GM19035 (cell line): ENCODE measurements at regions not wholly inside any gene's neighbourhood (a gene's known extent, or its start where the extent isn't known, plus 50 kb on each side); places are given as distances from the start of the nearest gene placed in this dataset.

Experiments
- ATAC-seq: cut with Tn5 transposase; IDR thresholded peaks from one replicate; pipeline ENCODE4 v1.9.1; 2021; ENCODE audit not compliant: unreplicated experiment

DNA sequence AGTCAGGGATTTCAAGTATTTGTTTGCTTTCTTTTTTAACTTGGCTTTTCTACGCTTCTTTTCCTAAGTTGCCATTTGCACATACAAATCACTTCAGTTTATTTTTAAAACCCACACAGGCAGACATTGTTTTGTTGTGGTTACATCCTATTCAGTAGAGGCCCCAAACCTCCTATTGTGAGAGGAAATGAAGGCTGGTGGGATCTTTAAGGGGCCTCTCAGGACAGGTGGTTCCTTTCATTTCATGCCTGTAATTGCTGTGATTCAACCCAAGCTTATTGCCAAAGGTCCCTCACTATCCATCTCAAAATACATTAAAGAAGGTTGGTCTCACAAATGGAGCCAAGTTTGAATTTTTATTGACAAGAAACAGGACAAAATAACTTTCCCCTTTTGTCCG is 257.1 kb downstream of the ADAMTS20 start:
- ATAC-seq = no peak

DNA sequence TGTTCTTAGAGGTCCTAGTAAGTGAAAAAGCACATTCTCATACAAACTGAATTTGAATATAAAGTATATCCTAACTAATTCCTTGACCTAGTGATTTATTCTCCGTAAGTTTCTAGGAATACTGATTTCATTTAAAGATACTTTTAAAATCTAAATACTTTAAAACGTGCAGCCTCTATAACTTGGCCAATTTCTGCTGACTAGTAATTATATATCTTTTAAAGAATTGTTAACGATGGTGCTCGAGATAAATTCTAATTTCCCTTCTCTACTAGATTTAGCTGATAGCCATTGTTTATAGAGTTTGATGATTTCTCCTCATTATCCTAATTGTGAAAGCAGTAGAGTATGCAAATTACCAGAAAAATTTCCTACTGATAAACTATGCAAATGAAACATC is 257.9 kb downstream of the ADAMTS20 start:
- ATAC-seq = no peak

DNA sequence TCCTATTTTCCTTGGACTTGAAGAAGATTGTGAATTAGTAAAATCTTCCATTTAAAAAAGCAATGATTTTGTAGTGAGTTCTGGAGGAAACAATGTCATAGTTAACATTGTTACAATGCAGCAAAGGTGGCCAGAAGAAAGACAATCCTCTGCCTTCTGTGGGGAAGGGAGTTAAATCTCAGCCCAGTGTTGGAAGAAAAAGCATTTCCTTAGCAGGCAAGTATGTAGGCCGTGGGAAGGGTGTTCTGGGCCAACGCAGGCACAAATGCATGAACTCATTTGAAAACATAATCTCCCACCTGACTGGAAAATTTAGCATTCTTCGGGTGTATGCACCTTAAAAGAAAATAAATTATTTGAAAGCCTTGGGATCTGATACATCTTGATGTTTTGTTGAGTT is 258.6 kb downstream of the ADAMTS20 start:
- no peak for ATAC-seq

DNA sequence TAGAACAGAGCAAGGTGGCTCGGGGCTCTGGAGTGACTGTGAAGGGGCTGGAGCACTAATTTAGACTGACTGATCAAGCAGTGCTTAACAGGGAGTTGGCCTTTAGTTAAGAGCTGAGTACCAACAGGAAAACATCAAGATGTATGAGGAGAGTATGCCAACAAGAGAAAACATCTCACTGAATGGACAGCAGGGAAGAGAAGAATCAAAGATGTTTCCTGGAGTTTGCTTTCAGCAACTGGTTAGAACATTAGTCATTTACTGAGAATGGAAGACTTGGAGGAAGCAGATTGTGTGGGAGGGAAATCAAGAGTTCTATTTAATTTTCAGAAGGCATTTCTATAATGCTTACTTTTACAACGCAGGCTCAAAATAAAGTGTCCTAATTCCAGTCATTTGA is 259.3 kb downstream of the ADAMTS20 start:
- ATAC-seq = no peak

DNA sequence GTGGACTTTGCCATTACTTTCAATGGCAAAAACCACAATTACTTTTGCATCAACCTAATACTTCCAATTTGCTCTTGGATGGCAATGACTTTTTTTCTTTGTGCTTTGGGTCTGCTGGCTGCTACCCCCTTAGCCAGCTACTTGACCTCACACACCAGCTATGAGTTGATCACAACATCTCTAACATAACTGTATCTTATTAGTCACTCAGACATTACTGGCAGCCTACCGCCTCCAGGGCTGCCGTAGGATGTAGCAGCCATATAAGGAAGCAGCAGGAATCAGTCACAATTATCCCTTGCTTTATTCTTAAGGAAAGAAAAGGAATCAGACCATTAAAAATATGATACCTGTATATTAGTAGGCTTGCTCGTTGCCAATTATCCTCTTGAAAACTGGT is 260.5 kb downstream of the ADAMTS20 start:
- ATAC-seq = no peak

DNA sequence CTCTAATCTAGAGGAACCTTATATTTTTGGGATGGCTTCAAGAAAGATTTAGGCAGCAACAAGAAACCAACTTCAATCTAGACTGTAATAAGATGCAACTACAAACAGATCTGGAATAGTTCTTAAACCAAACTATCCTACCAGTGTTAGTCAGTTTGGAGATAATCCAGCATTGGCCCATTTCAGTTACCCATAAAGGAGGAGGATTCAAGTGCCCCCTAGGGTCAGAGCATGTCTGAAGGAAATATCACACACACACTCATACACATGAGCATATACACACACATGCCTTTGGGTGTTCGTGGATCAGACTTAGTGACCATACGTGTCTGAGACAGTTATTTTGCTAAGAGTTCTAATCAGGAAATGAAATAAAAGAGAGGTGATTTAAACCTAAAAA is 261.2 kb downstream of the ADAMTS20 start:
- no peak for ATAC-seq

DNA sequence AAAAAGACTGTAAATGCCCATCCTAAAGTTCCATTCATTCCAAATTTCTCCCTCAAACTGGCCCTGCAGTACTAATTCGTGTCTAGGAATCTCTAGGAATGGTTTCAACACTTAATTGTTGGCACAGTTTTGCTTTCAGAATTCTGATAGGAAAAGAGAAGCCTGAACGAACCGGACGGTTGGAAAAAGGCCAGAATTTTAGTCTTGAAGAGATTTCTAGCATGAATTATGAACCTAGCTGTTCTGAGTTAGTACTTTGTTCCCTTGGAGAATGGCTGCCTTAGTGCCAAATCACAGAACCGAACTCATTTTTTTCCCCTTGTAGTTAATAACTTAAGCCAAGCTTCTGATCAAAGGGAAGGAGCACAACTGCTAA is 262.6 kb downstream of the ADAMTS20 start:
- ATAC-seq = no peak

DNA sequence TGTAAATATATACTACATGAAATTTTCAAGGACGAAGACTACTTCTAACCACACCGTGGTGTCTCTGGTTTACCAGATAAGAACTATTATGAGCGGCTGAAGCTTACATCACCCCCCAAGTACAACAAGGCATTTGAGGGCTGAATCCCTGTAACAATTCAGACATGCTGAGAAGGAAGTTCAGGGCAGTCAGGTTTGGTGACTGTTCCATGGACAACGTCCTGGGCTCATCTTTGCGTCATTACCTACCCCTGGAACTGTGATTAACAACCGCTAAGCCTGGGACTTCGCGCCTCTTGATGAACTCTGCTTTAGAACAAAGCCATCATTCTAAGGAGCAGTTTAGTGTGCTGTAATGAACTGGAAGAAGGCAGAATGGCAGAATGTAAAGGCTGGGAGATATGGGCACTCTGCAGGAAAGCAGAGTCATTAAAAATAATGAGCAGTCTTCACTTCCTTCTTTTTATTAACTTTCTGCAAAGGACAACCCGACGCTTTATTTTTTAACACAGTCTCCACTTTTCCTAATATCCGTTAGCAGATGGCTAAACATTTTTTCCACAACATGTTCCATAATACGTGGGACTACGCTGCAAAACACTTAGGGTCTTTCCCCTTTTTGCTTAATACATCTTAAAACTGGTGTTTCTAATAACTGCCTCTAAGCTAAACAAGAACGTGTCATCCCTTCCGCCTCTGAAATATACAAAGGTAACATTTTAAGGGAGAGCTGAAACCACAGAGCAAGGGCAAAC is 263.2 kb downstream of the ADAMTS20 start:
- ATAC-seq = no peak

DNA sequence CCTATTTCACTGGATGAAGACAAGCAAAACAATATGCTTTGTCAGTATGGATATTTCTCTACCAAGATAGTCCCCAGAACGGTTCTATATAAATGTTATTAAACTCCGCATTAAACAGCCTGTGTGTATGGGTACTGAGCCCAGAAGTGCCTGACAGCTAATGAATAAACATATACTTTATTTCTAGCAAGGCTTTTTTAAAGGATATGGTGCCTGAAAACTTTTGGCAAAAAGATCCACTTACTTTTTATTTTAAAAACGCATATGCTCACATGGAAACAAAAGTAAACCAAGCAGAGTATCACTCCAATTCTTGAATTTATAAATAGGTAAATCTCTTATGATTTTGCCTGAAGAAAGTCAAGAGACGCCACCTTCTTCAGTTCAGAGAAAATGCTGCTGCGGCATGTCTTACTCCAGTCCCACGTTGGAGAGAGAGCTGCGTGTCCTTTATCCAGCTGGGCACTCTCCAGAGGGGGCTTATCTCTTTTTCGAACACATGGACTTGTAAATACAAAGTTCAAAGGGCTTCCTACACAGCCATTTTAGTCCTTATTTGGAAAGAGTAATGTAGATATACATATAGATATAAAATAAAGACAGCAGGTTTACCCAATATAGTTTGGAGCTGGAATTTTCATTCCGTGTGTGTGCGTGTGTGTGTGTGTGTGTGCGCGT is 264.2 kb downstream of the ADAMTS20 start:
- no peak for ATAC-seq

DNA sequence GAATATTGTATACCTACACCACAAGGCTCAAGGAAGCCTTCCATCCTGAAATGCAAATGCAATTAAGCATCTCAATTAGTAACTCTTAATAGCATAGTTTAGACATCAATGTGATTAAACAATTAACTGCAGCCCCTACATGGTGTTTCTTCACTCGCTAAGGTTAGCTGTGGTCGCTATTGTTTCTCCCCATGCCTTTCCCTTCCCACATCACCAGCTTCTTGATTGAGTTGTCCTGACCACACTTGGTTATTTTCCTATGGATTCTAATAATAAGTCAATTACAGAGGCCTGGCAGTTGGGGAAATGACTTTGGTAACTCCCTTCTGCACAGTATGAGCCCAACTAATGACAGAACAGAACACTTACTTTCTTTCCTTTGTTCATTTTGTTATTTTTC is 265.0 kb downstream of the ADAMTS20 start:
- ATAC-seq = no peak

DNA sequence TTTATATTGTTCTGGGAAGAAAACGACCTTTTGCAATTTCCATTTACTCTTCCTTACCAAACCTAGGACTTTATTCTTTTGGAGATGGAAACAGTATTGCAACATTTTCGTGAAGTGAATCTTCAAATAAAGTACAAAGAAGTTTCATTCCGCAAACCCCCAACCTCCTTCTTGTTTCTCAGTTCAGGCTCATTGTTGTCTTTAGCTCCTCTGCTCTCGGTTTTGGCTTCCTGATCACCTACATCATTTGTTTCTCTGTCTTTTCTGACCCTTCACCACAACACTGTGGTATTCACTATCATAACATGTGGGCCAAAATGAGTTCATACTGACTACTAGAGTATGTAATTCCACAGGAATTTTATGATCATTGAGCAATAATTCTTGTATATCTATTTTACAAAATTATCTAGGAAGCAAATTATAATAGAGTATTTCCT is 266.8 kb downstream of the ADAMTS20 start:
- ATAC-seq = no peak

DNA sequence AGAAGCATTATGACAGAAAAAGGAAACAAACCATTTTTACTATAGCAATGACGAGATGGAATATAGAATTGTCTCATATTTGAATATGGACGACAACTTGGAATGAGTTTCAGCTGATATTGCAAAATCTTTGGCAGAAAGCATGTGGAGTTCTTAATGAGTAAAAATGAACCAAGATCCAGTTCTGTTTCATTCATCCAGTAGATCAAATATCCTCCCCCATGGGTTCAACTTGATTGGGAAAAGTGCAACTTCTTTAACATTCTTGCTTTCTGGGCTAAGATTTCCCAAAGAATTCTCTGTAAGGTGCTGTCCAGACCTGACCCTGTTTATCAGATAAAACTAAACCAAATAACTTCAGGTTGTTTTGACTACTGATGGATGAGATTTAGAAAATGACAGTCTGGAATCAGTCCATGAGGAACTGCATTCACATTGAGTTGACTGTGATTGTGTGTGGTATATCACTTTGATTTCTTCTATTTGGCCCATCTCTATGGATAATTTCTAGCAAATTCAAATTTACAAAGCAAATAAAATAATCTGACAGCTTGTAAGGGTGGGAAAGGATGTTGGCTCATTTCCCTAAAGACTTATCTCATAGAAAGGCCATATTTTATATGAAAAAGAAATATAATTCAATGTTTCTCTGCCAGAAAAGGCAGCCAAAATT is 267.4 kb downstream of the ADAMTS20 start:
- ATAC-seq = no peak

DNA sequence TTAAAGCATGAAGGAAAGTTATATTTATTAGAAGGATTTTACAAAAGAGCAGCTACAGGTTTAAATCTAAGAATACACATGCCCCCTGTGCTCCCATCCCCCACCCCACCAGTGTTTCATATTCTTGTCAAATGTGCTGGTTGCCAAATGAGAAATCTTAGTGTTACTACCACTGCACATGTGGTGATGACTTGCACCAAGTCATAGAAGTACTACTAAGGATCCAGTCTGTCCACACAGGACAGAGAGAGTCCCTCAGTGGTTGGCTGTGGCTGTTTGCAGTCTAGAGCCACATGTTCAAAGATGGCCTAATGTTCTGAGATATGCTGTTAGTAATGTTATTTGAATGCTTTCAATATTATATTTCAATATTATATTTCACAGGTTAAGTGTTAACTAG is 268.8 kb downstream of the ADAMTS20 start:
- ATAC-seq = no peak

DNA sequence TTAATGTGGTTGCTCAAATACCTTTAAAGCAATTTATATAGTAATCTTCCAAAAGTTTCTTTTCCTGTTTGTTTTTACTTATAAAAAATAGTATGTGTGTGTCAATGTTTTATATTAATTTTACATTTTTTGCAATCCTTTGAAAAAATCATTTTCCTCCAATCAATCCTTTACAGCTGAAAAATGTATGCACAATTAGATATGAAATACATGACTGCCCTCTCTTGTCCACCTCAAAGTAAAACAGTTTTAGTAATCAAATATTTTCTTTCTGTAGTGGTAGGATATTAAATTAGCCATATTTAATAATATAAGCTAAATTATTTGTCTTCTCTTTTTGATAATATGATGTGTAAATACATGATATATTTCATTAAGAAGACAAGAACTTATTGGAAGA is 269.9 kb downstream of the ADAMTS20 start:
- no peak for ATAC-seq

DNA sequence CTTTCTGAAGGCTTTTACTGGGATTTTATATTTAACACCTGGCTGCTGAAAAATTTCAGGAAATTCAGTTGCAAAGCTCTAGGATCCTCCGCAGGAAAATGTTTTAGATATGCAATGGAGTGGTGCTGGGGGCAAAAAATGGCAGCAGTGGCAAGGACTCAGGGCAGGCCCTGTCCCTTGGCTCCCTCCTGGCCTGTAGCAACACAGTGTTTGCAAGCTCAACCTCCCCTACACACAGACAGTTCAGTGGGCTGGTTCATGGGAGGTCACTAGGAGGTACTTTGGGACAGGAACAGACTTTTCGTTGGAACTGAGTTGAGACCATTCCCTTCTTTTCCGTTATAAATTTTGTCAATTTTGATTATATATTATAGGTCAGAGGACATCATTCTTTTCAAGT is 270.4 kb downstream of the ADAMTS20 start:
- ATAC-seq = no peak

DNA sequence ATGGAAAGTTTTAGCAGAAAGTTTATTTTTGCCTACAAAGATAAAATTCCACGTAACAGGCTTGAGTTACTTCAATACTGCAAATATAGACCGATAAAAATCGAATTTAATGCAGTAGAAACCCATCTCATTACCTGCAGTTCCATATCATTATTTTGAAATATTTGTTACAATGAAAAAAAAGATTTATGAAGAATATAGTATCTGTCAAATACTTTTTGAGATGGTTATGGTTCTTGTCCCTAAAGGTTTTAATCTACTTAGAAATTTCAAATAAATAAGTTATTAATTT is 273.5 kb downstream of the ADAMTS20 start:
- no peak for ATAC-seq

DNA sequence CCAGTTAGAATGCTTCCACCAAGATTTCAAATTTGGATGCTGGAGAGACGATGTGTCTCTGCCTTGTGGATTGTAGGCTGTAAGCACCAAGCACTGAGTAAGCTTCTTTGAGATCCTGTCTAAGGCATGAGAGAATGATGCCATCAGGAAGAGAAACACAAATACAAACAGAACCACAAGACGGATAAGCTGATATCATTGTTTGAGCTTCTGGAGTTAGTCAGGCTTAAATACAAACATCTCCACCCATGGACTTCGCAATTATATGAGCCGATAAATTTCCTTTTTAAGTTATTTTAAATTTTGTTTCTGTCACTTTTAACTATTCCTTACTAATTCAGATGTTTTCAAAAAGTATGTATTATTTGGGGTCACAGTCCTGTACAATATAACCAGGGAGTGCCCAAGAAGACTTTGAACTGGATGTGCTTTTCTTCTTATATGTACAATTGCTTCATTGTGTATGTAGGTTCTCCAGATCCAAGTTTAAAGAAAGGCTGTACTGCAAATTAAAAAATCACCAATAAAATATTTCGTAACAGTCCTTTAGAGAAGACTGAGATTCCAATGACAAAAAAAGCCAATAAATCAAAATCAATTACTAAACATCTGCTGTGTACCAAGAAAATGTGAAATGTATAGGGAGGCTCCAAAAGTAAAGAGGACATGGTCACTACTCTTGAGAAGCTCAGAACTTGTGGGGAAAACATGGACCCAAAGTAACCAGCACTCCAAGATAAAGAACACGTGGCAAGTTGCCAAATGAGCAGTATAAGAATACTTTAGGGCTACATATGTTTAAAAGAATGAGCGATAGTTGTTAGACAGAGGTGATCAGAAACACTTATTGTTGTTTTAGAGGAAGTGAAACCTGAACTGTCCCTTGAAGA is 274.1 kb downstream of the ADAMTS20 start:
- ATAC-seq = peak; percentile 77

DNA sequence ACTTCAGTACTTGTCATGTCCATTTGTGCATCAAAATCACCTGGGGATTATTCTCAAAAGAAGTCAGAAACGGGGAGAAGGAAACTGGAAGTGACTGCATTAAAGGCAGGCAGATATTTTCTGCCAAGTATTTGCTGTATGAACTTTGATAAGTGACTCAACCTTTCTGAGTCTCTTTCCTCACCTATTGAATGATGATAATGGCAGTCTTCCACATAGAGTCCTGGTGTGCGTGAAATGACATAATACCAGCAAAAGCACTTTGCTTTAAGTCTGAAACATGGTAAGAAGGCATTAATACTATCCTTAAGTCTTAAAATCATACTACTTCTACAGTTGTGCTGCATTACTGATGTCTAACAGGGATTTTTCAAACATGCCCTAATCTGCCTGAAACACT is 278.5 kb downstream of the ADAMTS20 start:
- no peak for ATAC-seq

DNA sequence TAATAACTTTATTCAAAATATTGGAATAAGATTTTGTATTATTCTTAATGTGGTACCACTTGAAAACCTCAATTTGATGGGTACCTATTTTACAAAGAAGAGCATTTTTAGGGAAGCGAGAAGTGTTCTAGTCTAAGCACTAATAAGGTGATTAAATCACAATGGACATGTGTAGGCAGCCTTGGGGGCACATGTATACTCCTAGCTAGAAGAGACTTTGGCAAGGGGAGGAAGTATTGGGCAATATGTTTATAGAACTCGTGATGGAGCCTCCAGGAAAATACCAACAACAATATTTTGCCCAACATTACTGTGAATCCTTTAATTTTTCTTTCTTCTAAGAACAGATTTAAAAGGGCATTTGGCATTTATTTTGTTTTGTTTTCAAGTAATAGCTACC is 280.3 kb downstream of the ADAMTS20 start:
- no peak for ATAC-seq

DNA sequence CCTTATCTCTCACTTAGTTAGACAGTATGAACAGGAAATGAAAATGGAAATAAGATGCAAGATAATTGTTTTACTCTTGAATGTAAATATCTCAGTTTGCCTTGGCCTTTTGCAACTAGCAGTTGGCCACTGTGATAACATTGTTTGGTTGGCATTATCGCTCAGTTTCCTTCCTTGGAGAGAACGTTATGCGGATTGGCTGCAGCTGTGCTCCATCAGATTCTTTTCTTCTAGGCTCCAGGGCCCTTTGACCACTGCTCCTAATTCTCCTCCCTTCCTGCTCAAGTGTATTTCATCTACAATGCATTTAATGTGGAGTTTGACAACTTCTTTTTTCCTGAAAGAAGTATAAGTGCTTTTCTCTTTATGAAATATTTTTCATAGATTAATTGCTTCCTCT is 284.2 kb downstream of the ADAMTS20 start:
- no peak for ATAC-seq

DNA sequence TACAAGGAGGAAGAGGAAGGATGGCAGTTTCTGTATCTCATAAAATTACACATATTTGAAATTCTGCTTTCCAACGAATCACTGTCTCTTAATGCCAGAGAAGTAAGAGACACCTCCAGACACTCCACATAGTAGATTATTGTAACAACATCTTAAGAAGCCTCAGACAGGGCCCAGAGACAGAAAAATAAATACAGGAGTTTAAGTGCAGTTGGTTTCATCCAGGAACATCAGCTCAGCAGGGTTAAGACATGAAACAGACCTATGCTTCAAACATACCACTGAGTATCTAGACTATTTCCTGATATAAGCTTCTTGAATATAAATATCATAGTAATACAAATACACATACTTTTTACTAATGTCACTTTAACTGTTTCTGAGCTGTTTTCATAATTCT is 290.3 kb downstream of the ADAMTS20 start:
- ATAC-seq = no peak
